MM.1S (cell line): ENCODE measurements at regions not wholly inside any gene's neighbourhood (a gene's known extent, or its start where the extent isn't known, plus 50 kb on each side); places are given as distances from the start of the nearest gene placed in this dataset.

Experiments
- DNase-seq: peaks from one replicate; pipeline ENCODE4 v3.0.0-alpha.2; 2015
- H2AFZ ChIP-seq: fragments of 300-600 bp; sonication (generic); 2 replicates; pipeline ENCODE4 v1.6.0; 2016; ENCODE audit warnings: antibody characterized with exemption, low read length
- H3F3A ChIP-seq: fragments of 300-600 bp; sonication (generic); 2 replicates; pipeline ENCODE4 v1.6.1; 2016; ENCODE audit warnings: mild to moderate bottlenecking, antibody characterized with exemption, low read length, moderate library complexity, mixed read lengths; ENCODE audit not compliant: insufficient read depth
- H3K27ac ChIP-seq: fragments of 300-600 bp; sonication (generic); 2 replicates; pipeline ENCODE4 v1.5.1; 2016; ENCODE audit warnings: mild to moderate bottlenecking, low read length
- H3K27me3 ChIP-seq: fragments of 300-600 bp; sonication (generic); replicated peaks from 2 replicates; pipeline ENCODE4 v1.6.0; 2016; ENCODE audit warnings: low read length; ENCODE audit not compliant: insufficient read depth
- H3K36me3 ChIP-seq: fragments of 300-600 bp; sonication (generic); replicated peaks from 2 replicates; pipeline ENCODE4 v1.6.1; 2016; ENCODE audit warnings: mild to moderate bottlenecking, low read length, mixed read lengths; ENCODE audit not compliant: insufficient read depth
- H3K4me1 ChIP-seq: fragments of 300-600 bp; sonication (generic); 2 replicates; pipeline ENCODE4 v1.6.1; 2016; ENCODE audit warnings: low read length, mixed read lengths
- H3K4me2 ChIP-seq: fragments of 300-600 bp; sonication (generic); 2 replicates; pipeline ENCODE4 v1.6.0; 2016; ENCODE audit warnings: low read depth, low read length
- H3K4me3 ChIP-seq: fragments of 300-600 bp; sonication (generic); 2 replicates; pipeline ENCODE4 v1.5.1; 2016; ENCODE audit warnings: low read length, mixed read lengths
- H3K79me2 ChIP-seq: fragments of 300-600 bp; sonication (generic); 2 replicates; pipeline ENCODE4 v1.6.1; 2016; ENCODE audit warnings: mixed run types, low read length, mixed read lengths
- H3K9ac ChIP-seq: fragments of 300-600 bp; sonication (generic); 2 replicates; pipeline ENCODE4 v1.6.1; 2016; ENCODE audit warnings: low read length, mixed read lengths
- H3K9me2 ChIP-seq: fragments of 300-600 bp; sonication (generic); replicated peaks from 2 replicates; pipeline ENCODE4 v1.6.1; 2016; ENCODE audit warnings: mild to moderate bottlenecking, low read length, mixed read lengths; ENCODE audit not compliant: insufficient read depth
- H3K9me3 ChIP-seq: fragments of 300-600 bp; sonication (generic); replicated peaks from 2 replicates; pipeline ENCODE4 v1.6.1; 2016; ENCODE audit warnings: mild to moderate bottlenecking, low read length, mixed read lengths; ENCODE audit not compliant: insufficient read depth
- H4K20me1 ChIP-seq: fragments of 300-600 bp; sonication (generic); 2 replicates; pipeline ENCODE4 v1.6.1; 2016; ENCODE audit warnings: mild to moderate bottlenecking, low read length, moderate library complexity, mixed read lengths; ENCODE audit not compliant: insufficient read depth
- CTCF ChIP-seq: fragments of 300-600 bp; sonication (generic); IDR thresholded peaks from 2 replicates; pipeline ENCODE4 v1.5.1; 2016; ENCODE audit warnings: antibody characterized with exemption, low read length, mixed read lengths
- EZH2 ChIP-seq: fragments of 300-600 bp; sonication (generic); optimal IDR thresholded peaks from 2 replicates; pipeline ENCODE3; 2017; ENCODE audit warnings: low read depth, mild to moderate bottlenecking, antibody characterized with exemption, low read length, mixed read lengths
- EZH2phosphoT487 ChIP-seq: fragments of 300-600 bp; sonication (generic); IDR thresholded peaks from 2 replicates; pipeline ENCODE4 v1.6.1; 2018; ENCODE audit warnings: antibody characterized with exemption, low read length

GRCh38 chr19:13588957-13589833, 82.9 kb upstream of the CACNA1A start:
- Histone ChIP-seq H3K27me3 (peaks cover 62% of the 10 kb centered on the region), H3K9me3 (no peaks in the 10 kb centered on the region), H2AFZ (no peak overlapping the region), H3K4me1 (no peaks in the 10 kb centered on the region), H3K4me3 (no peak overlapping the region), H3F3A (no peaks in the 10 kb centered on the region), H3K9ac (no peak overlapping the region), H3K27ac (no peak overlapping the region), H3K36me3 (no peaks in the 10 kb centered on the region), H4K20me1 (no peaks in the 10 kb centered on the region), H3K4me2 (no peak overlapping the region), H3K9me2 (no peaks in the 10 kb centered on the region), H3K79me2 (no peaks in the 10 kb centered on the region)
- TF ChIP-seq EZH2phosphoT487 (no peak), CTCF (peak; percentile 94)
- DNase-seq, result peak; percentile 38

GRCh38 chr19:13585512-13585911, 79.2 kb upstream of the CACNA1A start:
- no peaks in the 10 kb centered on the region for H3K36me3 ChIP-seq

GRCh38 chr19:13583753-13584152, 77.5 kb upstream of the CACNA1A start:
- no peaks in the 10 kb centered on the region for H3F3A ChIP-seq
- no peak for DNase-seq
- no peak overlapping the region for H3K27ac ChIP-seq
- peaks cover 58% of the 10 kb centered on the region for H3K27me3 ChIP-seq
- no peaks in the 10 kb centered on the region for H3K9me3 ChIP-seq
- H2AFZ ChIP-seq, result no peak overlapping the region
- H3K79me2 ChIP-seq, result no peaks in the 10 kb centered on the region
- no peak overlapping the region for H3K4me2 ChIP-seq
- TF ChIP-seq EZH2 (no peak), EZH2phosphoT487 (no peak), CTCF (no peak)
- H3K4me3 ChIP-seq, result no peak overlapping the region
- no peaks in the 10 kb centered on the region for H3K36me3 ChIP-seq
- no peaks in the 10 kb centered on the region for H3K4me1 ChIP-seq
- no peaks in the 10 kb centered on the region for H4K20me1 ChIP-seq
- no peak overlapping the region for H3K9ac ChIP-seq
- H3K9me2 ChIP-seq, result no peaks in the 10 kb centered on the region

More at GRCh38 chr19:13585512-13585911, 79.2 kb upstream of the CACNA1A start:
- Histone ChIP-seq H3K27me3 (peaks cover 55% of the 10 kb centered on the region), H3K27ac (no peak overlapping the region), H3K4me2 (no peak overlapping the region), H3K9me3 (no peaks in the 10 kb centered on the region), H3K4me1 (no peaks in the 10 kb centered on the region), H4K20me1 (no peaks in the 10 kb centered on the region), H3K4me3 (no peak overlapping the region), H2AFZ (no peak overlapping the region), H3F3A (no peaks in the 10 kb centered on the region), H3K79me2 (no peaks in the 10 kb centered on the region), H3K9me2 (no peaks in the 10 kb centered on the region), H3K9ac (no peak overlapping the region)
- no peak for TF ChIP-seq EZH2phosphoT487
- TF ChIP-seq EZH2, result no peak
- TF ChIP-seq CTCF, result no peak
- DNase-seq, result no peak
